Heart left ventricle (tissue), 16 donors: ENCODE measurements at regions not wholly inside any gene's neighbourhood (a gene's known extent, or its start where the extent isn't known, plus 50 kb on each side); places are given as distances from the start of the nearest gene placed in this dataset.

Source experiments
- ATAC-seq, 4 donors: fragments of 200-7000 bp; cut with Tn5 transposase; one replicate each; pipeline ENCODE4 v1.9.1; 2020 to 2022; ENCODE audit warnings: moderate library complexity in 4 of 4, mild to moderate bottlenecking in 3 of 4, moderate number of reproducible peaks in 1 of 4
- DNase-seq, 5 donors: peaks; one replicate each; pipeline ENCODE4 v3.0.0-alpha.2; 2020
- H3K27ac ChIP-seq, 12 donors: fragments of 200-600 bp; sonication (generic) in 4 of 12; one replicate each; pipeline versions ENCODE4 v1.5.0 to v1.8.0; 2016 to 2022; ENCODE audit warnings: mild to moderate bottlenecking in 2 of 12
- H3K27me3 ChIP-seq, 9 donors: fragments of 200-600 bp; sonication (generic) in 2 of 9; one replicate each; pipeline versions ENCODE4 v1.5.1 to v1.8.0; 2016 to 2022; ENCODE audit warnings: mild to moderate bottlenecking in 3 of 9
- H3K36me3 ChIP-seq, 9 donors: fragments of 200-600 bp; sonication (generic) in 2 of 9; one replicate each; pipeline versions ENCODE4 v1.5.0 to v1.8.0; 2018 to 2022; ENCODE audit warnings: mild to moderate bottlenecking in 2 of 9
- H3K4me1 ChIP-seq, 12 donors: fragments of 200-600 bp; sonication (generic) in 4 of 12; one replicate each; pipeline versions ENCODE4 v1.5.0 to v1.8.0; 2016 to 2022; ENCODE audit warnings: mild to moderate bottlenecking in 3 of 12
- H3K4me3 ChIP-seq, 12 donors: fragments of 200-600 bp; sonication (generic) in 4 of 12; one replicate each; pipeline versions ENCODE4 v1.5.0 to v1.8.0; 2017 to 2022; ENCODE audit warnings: mild to moderate bottlenecking in 9 of 12, moderate library complexity in 4 of 12
- H3K9me3 ChIP-seq, 12 donors: fragments of 200-600 bp; sonication (generic) in 4 of 12; one replicate each; pipeline versions ENCODE4 v1.5.0 to v1.8.0; 2016 to 2022; ENCODE audit warnings: mild to moderate bottlenecking in 1 of 12
- POLR2A ChIP-seq, 2 donors: fragments of 450-650 bp; IDR thresholded peaks; one replicate each; pipeline ENCODE4 v1.6.1; 2017; ENCODE audit warnings: antibody characterized with exemption in 2 of 2, mild to moderate bottlenecking in 2 of 2, moderate library complexity in 2 of 2
- WGBS, 4 donors: extraction: QIAGEN DNeasy Blood & Tissue Kit in 2 of 4; methylation state at CpG; one replicate each; pipeline versions ENCODE4 v1.1.5 to v1.1.7; 2013 to 2018; 5-methylcytosine and 5-hydroxymethylcytosine counted together
- intact Hi-C, 10 donors: fragments of 100-400 bp; cut with DNase I; formaldehyde crosslinking; loops; one replicate each; pipeline versions ENCODE4 v1.11.1 to v1.14.2; 2022
- TF ChIP-seq, protein P1 (sequence below), 12 donors: fragments of 200-600 bp; sonication (generic) in 4 of 12; IDR thresholded peaks; one replicate each; pipeline versions ENCODE4 v1.5.0 to v1.8.0; 2018 to 2022; ENCODE audit warnings: antibody characterized with exemption in 12 of 12, mild to moderate bottlenecking in 5 of 12
- donor health status: ischemic (EF 13 %, LVEDD 7.1; RV severe dilation, severe dysfunction).
- donor health status: healthy with polysubstance abuse.
- donor health status: DM: no; HTN: yes; CAD: no.
- donor health status: DM: no; HTN: no; CAD: no.
- donor health status: ischemic (EF 25% LVEDD 6.9; RV normal size, moderate dysfunction).
- donor health status: ischemic (EF 25% LVEDD 5.7; RV mildly dilated, moderate dysfunction).
- donor health status: healthy.
- donor health status: DM: yes; HTN: yes; CAD: no.
- donor health status: ischemic (EF 35%, LVEDD 5.7; RV mildly dilated, moderate dysfunction).
- donor health status: nonischemic (EF 11% LVEDD 7.7; RV severe dilation, severe dysfunction).
- donor health status: DM: yes; HTN: yes; CAD: no.
- donor health status: PGD.
- donor health status: ischemic (EF 29% LVEDD 5.4; RV normal size, mild dysfunction).
- donor health status: nonischemic (EF 23%, LVEDD 6.1; RV moderate dilation, normal function).

DNA sequence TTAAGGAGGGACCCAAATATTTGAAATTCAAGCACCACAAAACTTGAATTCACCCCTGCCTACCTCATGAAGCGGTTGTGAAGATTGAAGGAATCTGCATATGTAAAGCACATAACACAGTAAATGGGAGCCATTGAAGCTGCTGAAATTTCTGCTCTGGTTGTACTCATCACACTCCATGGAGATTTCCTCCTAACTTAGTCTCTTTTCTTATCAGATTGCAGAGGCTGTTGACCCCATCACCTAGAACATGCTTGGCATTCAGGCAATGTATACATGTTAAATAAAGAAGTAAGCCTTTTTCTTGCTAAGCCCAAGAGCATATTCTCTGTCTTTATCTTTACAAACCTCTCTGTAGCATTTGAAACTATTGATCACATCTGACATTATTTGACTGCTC is 104.9 kb upstream of the TNIP3 start:
- Histone ChIP-seq H3K4me3 (no peak overlapping the region), H3K36me3 (no peaks in the 10 kb centered on the region), H3K27me3 (no peaks in the 10 kb centered on the region), H3K4me1 (no peaks in the 10 kb centered on the region), H3K27ac (no peak overlapping the region), H3K9me3 (no peaks in the 10 kb centered on the region)
- WGBS, 4 donors: 89 to 97% (median 93%) methylated on average over 1 of the region's 1 CpG
- no peak for TF ChIP-seq POLR2A (IDR thresholded peaks at IDR 0.05)
- TF ChIP-seq, protein P1, sequence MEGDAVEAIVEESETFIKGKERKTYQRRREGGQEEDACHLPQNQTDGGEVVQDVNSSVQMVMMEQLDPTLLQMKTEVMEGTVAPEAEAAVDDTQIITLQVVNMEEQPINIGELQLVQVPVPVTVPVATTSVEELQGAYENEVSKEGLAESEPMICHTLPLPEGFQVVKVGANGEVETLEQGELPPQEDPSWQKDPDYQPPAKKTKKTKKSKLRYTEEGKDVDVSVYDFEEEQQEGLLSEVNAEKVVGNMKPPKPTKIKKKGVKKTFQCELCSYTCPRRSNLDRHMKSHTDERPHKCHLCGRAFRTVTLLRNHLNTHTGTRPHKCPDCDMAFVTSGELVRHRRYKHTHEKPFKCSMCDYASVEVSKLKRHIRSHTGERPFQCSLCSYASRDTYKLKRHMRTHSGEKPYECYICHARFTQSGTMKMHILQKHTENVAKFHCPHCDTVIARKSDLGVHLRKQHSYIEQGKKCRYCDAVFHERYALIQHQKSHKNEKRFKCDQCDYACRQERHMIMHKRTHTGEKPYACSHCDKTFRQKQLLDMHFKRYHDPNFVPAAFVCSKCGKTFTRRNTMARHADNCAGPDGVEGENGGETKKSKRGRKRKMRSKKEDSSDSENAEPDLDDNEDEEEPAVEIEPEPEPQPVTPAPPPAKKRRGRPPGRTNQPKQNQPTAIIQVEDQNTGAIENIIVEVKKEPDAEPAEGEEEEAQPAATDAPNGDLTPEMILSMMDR (IDR thresholded peaks at IDR 0.05): no peak
- no peak for ATAC-seq
- intact Hi-C loops: no loop called here
- no peak for DNase-seq

DNA sequence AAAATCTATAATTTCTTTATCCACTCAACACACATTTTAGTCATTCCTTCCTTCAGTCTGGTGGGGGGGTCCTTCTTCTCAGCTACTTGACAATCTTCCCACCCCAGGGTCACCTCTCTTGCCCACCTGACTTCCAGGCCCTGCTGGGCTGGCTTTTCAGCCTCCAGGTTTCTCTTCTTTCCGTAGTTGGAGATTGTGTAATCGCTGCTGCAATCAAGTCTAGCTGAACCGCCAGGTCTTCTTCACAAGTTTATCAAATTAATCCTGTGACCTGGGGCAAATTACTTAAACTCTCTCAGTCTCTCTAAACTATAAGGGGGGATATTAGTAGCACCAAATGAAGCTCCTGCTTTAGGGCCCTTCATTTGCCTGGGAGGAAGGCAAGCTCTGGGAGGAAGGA is 102.9 kb upstream of the TNIP3 start:
- TF ChIP-seq, protein P1 (IDR thresholded peaks at IDR 0.05): no peak
- TF ChIP-seq POLR2A (IDR thresholded peaks at IDR 0.05): no peak
- H3K4me3 ChIP-seq: no peak overlapping the region
- no peaks in the 10 kb centered on the region for H3K36me3 ChIP-seq
- no peak for DNase-seq
- no peaks in the 10 kb centered on the region for H3K27me3 ChIP-seq
- intact Hi-C loops: no loop called here
- no peak overlapping the region for H3K27ac ChIP-seq
- no peaks in the 10 kb centered on the region for H3K4me1 ChIP-seq
- no peak for ATAC-seq
- H3K9me3 ChIP-seq: no peaks in the 10 kb centered on the region
- WGBS, 4 donors: 73 to 87% (median 84%) methylated on average over 3 of the region's 3 CpGs

DNA sequence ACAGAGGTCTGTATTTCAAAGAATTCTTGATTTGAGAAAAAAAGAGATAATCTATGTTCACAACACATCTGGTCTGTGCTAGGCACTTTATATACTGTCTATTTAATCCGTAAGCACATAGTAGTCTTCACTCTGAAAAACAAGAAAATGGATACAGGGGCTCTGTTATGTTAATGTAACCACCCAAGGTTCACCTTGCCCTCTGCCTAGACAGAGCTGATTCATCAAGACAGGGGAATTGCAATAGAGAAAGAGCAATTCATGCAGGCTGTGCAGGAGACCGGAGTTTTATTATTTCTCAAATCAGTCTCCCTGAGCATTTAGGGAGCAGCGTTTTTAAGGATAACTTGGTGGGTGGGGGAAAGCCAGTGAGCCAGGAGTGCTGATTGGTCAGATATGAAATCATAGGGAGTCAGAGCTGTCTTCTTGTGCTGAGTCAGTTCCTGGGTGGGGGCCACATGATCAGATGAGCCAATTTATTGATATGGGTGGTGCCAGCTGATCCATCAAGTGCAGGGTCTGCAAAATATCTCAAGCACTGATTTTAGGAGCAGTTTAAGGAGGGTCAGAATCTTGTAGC is 92.9 kb upstream of the TNIP3 start:
- 84 to 90% (median 86%) methylated on average over 3 of the region's 3 CpGs for WGBS, 4 donors
- Histone ChIP-seq H3K9me3 (no peaks in the 10 kb centered on the region), H3K36me3 (no peaks in the 10 kb centered on the region), H3K27ac (peak overlapping the region in 1 of 12 donors; percentile 56), H3K4me3 (no peak overlapping the region), H3K27me3 (peaks cover 0 to 4% (median 0%) of the 10 kb centered on the region in 9 donors), H3K4me1 (peaks cover 0 to 15% (median 0%) of the 10 kb centered on the region in 12 donors)
- DNase-seq (no peak), ATAC-seq (no peak)
- TF ChIP-seq POLR2A (IDR thresholded peaks at IDR 0.05): no peak
- TF ChIP-seq, protein P1 (IDR thresholded peaks at IDR 0.05): no peak
- intact Hi-C loops: loop anchor here in 3 of 10 donors (10.0 kb wide), 2 partner anchors 168 to 1102 kb away; no protein-coding TSS in a partner anchor

DNA sequence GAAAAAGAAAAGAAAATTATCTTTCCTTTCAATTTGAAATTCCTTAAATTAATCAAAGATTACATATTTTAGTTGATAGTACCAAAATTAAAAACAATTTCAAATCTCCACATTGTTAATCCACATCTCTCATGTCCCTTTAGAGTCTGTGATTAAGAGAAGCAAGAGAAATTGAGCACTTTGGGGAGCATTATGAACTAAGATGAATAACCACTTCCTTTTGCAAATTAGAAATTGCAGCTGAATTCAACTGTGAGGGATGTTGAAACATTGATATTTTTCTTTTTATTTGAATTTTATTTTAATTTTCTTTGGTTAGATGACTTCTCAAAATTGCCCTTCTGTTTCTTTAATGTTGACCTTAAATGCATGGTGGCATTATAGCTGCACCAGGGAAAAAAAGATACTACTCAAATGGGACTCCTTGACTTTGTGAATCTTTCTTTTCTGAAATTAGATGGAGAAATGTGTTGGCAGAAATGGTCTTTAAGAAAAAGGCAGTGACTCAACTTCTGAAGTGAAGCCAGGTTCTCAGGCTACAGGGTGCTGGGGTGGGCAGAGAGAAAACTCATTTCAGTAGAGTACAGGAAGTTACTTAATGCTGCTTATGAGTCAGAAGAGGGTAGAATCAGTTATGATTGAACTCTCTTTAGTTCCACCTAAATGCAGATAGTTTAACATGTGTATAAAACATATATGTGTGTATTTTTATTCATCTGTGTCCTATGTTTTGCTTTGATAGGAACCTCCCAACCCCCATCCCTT is 92.0 kb upstream of the TNIP3 start:
- Histone ChIP-seq H3K9me3 (no peaks in the 10 kb centered on the region), H3K27ac (peak overlapping the region in 1 of 12 donors; percentile 56), H3K4me1 (peaks cover 0 to 15% (median 0%) of the 10 kb centered on the region in 12 donors), H3K36me3 (no peaks in the 10 kb centered on the region), H3K27me3 (no peaks in the 10 kb centered on the region), H3K4me3 (no peak overlapping the region)
- DNase-seq (no peak), ATAC-seq (peak in 2 of 4 donors; percentile 64 to 66)
- intact Hi-C loops: loop anchor here in 3 of 10 donors (10.0 kb wide), 2 partner anchors 169 to 1101 kb away; no protein-coding TSS in a partner anchor
- TF ChIP-seq, protein P1 (IDR thresholded peaks at IDR 0.05): no peak
- TF ChIP-seq POLR2A (IDR thresholded peaks at IDR 0.05): no peak
